HepG2 (cell line): ENCODE measurements at regions not wholly inside any gene's neighbourhood (a gene's known extent, or its start where the extent isn't known, plus 50 kb on each side); places are given as distances from the start of the nearest gene placed in this dataset.
A peak's percentile ranks its signal among the peaks of the same experiment; 100 is the strongest.

ENCODE experiments used
- ATAC-seq: fragments of 200-7000 bp; cut with Tn5 transposase; 3 replicates; pipeline ENCODE4 v1.9.1; 2020; ENCODE audit warnings: mild to moderate bottlenecking, moderate library complexity
- BruUV-seq: library from RNA; stranded (reverse); fragments of 400-500 nt; replicated peaks from 2 replicates; lab custom pipeline; 2021; lab: Mats Ljungman, UMichigan
- CTCF ChIA-PET: fragments of 300-600 bp; formaldehyde crosslinking; extraction: SDS; loops from one replicate; lab custom pipeline; 2021; ENCODE audit warnings: low total read pairs, inconsistent platforms, low intra/inter-chr PET ratio; lab: Yijun Ruan, JAX
- POLR2A ChIA-PET: fragments of 350-600 bp; sonication (Branson Sonifier 250); formaldehyde crosslinking; loops from one replicate; lab custom pipeline; 2020; ENCODE audit warnings: antibody characterized with exemption, inconsistent platforms; lab: Yijun Ruan, JAX
- DNase-seq: peaks from one replicate; pipeline ENCODE4 v3.0.0-alpha.2; 2015; ENCODE audit warnings: low spot score
- FAIRE-seq: peaks from 3 replicates; lab custom pipeline; 2011; peaks lifted over from hg19 to GRCh38; lab: Jason Lieb, UNC
- H2AFZ ChIP-seq: one replicate; pipeline ENCODE4 v1.6.1; 2011; ENCODE audit warnings: low read length, inconsistent platforms
- H3K27ac ChIP-seq: fragments of 300-600 bp; 3 replicates; pipeline ENCODE4 v1.8.0; 2011; ENCODE audit warnings: mixed run types, mild to moderate bottlenecking, mixed read lengths, low read length, inconsistent platforms; ENCODE audit not compliant: insufficient read depth; ENCODE audit errors: extremely low read length
- H3K27me3 ChIP-seq, 2 experiments: fragments of 200-600 bp in 1 of 2; 2 replicates in 1 of 2; 3 replicates in 1 of 2; pipeline versions ENCODE4 v1.6.0 to v1.8.0; 2011; ENCODE audit warnings: low read length in 2 of 2, mild to moderate bottlenecking in 2 of 2, moderate library complexity in 2 of 2, inconsistent platforms in 1 of 2; ENCODE audit not compliant: insufficient read depth in 2 of 2, control insufficient read depth in 1 of 2
- H3K36me3 ChIP-seq, 2 experiments: fragments of 200-600 bp in 1 of 2; replicated peaks in 1 of 2; 2 replicates in 1 of 2; 3 replicates in 1 of 2; pipeline versions ENCODE4 v1.5.1 to v1.8.0; 2011; ENCODE audit warnings: low read length in 2 of 2, inconsistent platforms in 1 of 2; ENCODE audit not compliant: insufficient read depth in 2 of 2, control insufficient read depth in 1 of 2
- H3K4me1 ChIP-seq: 2 replicates; pipeline ENCODE4 v1.5.1; 2012; ENCODE audit warnings: low read length, inconsistent platforms; ENCODE audit not compliant: insufficient read depth
- H3K4me2 ChIP-seq: 2 replicates; pipeline ENCODE4 v1.6.0; 2011; ENCODE audit warnings: low read depth, low read length, inconsistent platforms
- H3K4me3 ChIP-seq, 3 experiments: fragments of 200-600 bp in 1 of 3; sonication (generic), shearing (Covaris generic) in 1 of 3; replicated peaks in 1 of 3; 2 replicates each; pipeline ENCODE4 v1.5.1; 2011 to 2016; ENCODE audit warnings: low read length in 3 of 3, inconsistent platforms in 2 of 3, low read depth in 2 of 3, mild to moderate bottlenecking in 2 of 3, control low read depth in 1 of 3, mixed read lengths in 1 of 3; ENCODE audit not compliant: insufficient read depth in 1 of 3
- H3K79me2 ChIP-seq: one replicate; pipeline ENCODE4 v1.6.1; 2011; ENCODE audit warnings: low read length, inconsistent platforms; ENCODE audit not compliant: insufficient read depth
- H3K9ac ChIP-seq: 2 replicates; pipeline ENCODE4 v1.6.0; 2011; ENCODE audit warnings: mild to moderate bottlenecking, low read depth, low read length, inconsistent platforms; ENCODE audit not compliant: insufficient read depth
- H3K9me3 ChIP-seq: 2 replicates; pipeline ENCODE4 v1.5.1; 2012; ENCODE audit warnings: mild to moderate bottlenecking, low read length
- H4K20me1 ChIP-seq: 2 replicates; pipeline ENCODE4 v1.6.0; 2011; ENCODE audit warnings: inconsistent platforms, mild to moderate bottlenecking, low read length, moderate library complexity; ENCODE audit not compliant: insufficient read depth
- BORCS8-MEF2B ChIP-seq: sonication (generic); formaldehyde crosslinking; IDR thresholded peaks from 2 replicates; pipeline ENCODE4 v1.8.0; 2022; ENCODE audit warnings: mild to moderate bottlenecking, missing genetic modification reagents
- DR1 ChIP-seq: sonication (generic); formaldehyde crosslinking; IDR thresholded peaks from 2 replicates; pipeline ENCODE4 v1.8.0; 2021; ENCODE audit warnings: mild to moderate bottlenecking, missing genetic modification reagents, inconsistent platforms
- EED ChIP-seq: sonication (generic); formaldehyde crosslinking; IDR thresholded peaks from 2 replicates; pipeline ENCODE4 v1.5.0; 2020; ENCODE audit warnings: mild to moderate bottlenecking, missing genetic modification reagents
- NFIB ChIP-seq: sonication (generic); formaldehyde crosslinking; IDR thresholded peaks from 2 replicates; pipeline ENCODE4 v1.9.0; 2021; ENCODE audit warnings: missing genetic modification reagents, mild to moderate bottlenecking, borderline replicate concordance
- RFX3 ChIP-seq: IDR thresholded peaks from 2 replicates; pipeline ENCODE4 v1.6.1; 2016; ENCODE audit warnings: missing biosample characterization, missing genetic modification reagents
- SMC3 ChIP-seq: IDR thresholded peaks from 2 replicates; pipeline ENCODE4 v1.6.1; 2011; ENCODE audit warnings: low read length, improper control_type of control experiment
- STAG1 ChIP-seq: sonication (generic); formaldehyde crosslinking; IDR thresholded peaks from 2 replicates; pipeline ENCODE4 v1.4.0; 2020; ENCODE audit warnings: missing genetic modification reagents
- TEAD2 ChIP-seq: sonication (generic); formaldehyde crosslinking; IDR thresholded peaks from 2 replicates; pipeline ENCODE4 v1.9.0; 2021; ENCODE audit warnings: missing genetic modification reagents
- XRCC5 ChIP-seq: fragments of 200-400 bp; formaldehyde crosslinking; optimal IDR thresholded peaks from 2 replicates; pipeline ENCODE3; 2017; ENCODE audit warnings: mild to moderate bottlenecking, low read length
- ZNF276 ChIP-seq: sonication (generic); formaldehyde crosslinking; IDR thresholded peaks from 2 replicates; pipeline ENCODE4 v1.4.0; 2020; ENCODE audit warnings: mild to moderate bottlenecking, low read depth, missing genetic modification reagents
- ZNF792 ChIP-seq: IDR thresholded peaks from 2 replicates; pipeline ENCODE4 v1.6.1; 2016
- WGBS: methylation state at CpG from one replicate; pipeline ENCODE4 v1.1.6; 2017; ENCODE audit warnings: low lambda C conversion rate; 5-methylcytosine and 5-hydroxymethylcytosine counted together
- in situ Hi-C: cut with HindIII; loops from 2 replicates; pipeline ENCODE4 v1.10.0; 2017; ENCODE audit warnings: low pct_unique_long_range_greater_than_20kb; ENCODE audit not compliant: extremely low pct_ligation_motif_present
- intact Hi-C: fragments of 100-400 bp; cut with micrococcal nuclease; formaldehyde crosslinking; loops from one replicate; pipeline ENCODE4 v1.10.0; 2022; ENCODE audit not compliant: unreplicated experiment
- TF ChIP-seq, protein P1 (sequence below): sonication (generic); formaldehyde crosslinking; IDR thresholded peaks from 2 replicates; pipeline ENCODE4 v1.8.0; 2023; ENCODE audit warnings: mild to moderate bottlenecking, missing genetic modification reagents
- TF ChIP-seq, protein P2 (sequence below): IDR thresholded peaks from 2 replicates; pipeline ENCODE4 v1.6.1; 2012; ENCODE audit warnings: inconsistent platforms
- TF ChIP-seq, protein P3 (sequence below): sonication (generic); formaldehyde crosslinking; IDR thresholded peaks from 2 replicates; pipeline ENCODE4 v1.5.0; 2020; ENCODE audit warnings: mild to moderate bottlenecking, missing genetic modification reagents, moderate library complexity

DNA sequence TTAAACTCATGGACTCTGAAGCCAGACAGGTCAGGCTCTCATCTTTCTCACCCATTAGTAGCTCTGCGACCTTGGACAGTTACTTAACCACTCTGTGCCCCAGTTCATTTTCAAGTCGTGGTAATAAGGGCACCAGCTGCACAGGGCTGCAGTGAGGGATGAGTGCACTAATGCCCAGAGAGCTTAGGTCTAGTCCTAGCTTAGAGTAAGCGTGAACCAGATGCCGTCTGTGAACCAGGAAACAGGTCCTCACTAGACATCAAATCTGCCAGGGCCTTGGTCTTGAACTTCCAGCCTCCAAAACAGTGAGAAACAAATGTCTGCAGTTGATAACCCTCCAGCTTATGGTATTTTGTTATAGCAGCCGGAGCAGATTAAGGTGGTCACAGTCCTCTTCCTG lies 222.4 kb upstream of the PFKP start:
- Histone ChIP-seq H3K4me2 (no peak overlapping the region), H3K36me3 (no peaks in the 10 kb centered on the region), H3K27me3 (peaks cover 0 to 4% of the 10 kb centered on the region in 2 experiments; a peak in 1 of 5 replicates), H2AFZ (no peak overlapping the region), H3K4me1 (no peaks in the 10 kb centered on the region), H3K79me2 (no peaks in the 10 kb centered on the region), H3K9ac (no peak overlapping the region), H3K9me3 (no peaks in the 10 kb centered on the region), H4K20me1 (no peaks in the 10 kb centered on the region), H3K4me3 (no peak overlapping the region), H3K27ac (no peak overlapping the region)
- no peak for DNase-seq
- POLR2A ChIA-PET, result no interaction called here
- in situ Hi-C loops (loop anchor here (10.0 kb wide), 1 partner anchor 200 kb away; no protein-coding TSS in a partner anchor), intact Hi-C loops (no loop called here)
- ATAC-seq, result no peak
- BruUV-seq, result no TSS peak
- CTCF ChIA-PET, result no interaction called here
- 15% methylated on average over 5 of the region's 5 CpGs for WGBS
- FAIRE-seq, result no peak
- TF ChIP-seq TEAD2 (CRISPR knock-in tag) (no peak), DR1 (CRISPR knock-in tag) (no peak), ZNF792 (CRISPR knock-in tag) (no peak), RFX3 (CRISPR knock-in tag) (no peak)
- TF ChIP-seq, protein P1, sequence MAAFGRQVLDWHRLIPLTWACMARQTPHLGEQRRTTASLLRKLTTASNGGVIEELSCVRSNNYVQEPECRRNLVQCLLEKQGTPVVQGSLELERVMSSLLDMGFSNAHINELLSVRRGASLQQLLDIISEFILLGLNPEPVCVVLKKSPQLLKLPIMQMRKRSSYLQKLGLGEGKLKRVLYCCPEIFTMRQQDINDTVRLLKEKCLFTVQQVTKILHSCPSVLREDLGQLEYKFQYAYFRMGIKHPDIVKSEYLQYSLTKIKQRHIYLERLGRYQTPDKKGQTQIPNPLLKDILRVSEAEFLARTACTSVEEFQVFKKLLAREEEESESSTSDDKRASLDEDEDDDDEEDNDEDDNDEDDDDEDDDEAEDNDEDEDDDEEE (CRISPR knock-in tag), result no peak

- no peaks in the 10 kb centered on the region for H4K20me1 ChIP-seq
- BruUV-seq, result no TSS peak
- no peaks in the 10 kb centered on the region for H3K4me1 ChIP-seq
- no peak overlapping the region for H2AFZ ChIP-seq
- intact Hi-C loops, result no loop called here
- ChIA-PET CTCF (interaction anchor here (1.3 to 2.1 kb wide), 2 partner anchors 139 to 204 kb away, joined by 5 to 14 read pairs; no protein-coding TSS in a partner anchor), POLR2A (no interaction called here)
- no peak overlapping the region for H3K9ac ChIP-seq
- H3K27ac ChIP-seq, result no peak overlapping the region
- no peak overlapping the region for H3K4me3 ChIP-seq
- no peaks in the 10 kb centered on the region for H3K9me3 ChIP-seq
- peak; percentile 33 for DNase-seq
- FAIRE-seq, result peak; percentile 66
- 11% methylated on average over 11 of the region's 16 CpGs for WGBS
- no peak overlapping the region for H3K4me2 ChIP-seq
- peak; percentile 88 for ATAC-seq
- H3K79me2 ChIP-seq, result no peaks in the 10 kb centered on the region
- peaks cover 3 to 26% of the 10 kb centered on the region in 2 experiments; a peak in 3 of 5 replicates for H3K27me3 ChIP-seq
- in situ Hi-C loops, result no loop called here
- H3K36me3 ChIP-seq, result no peaks in the 10 kb centered on the region
- peak; percentile 64 for TF ChIP-seq SMC3
- 0 out of 2 replicates have a peak, but pooled peaks have one; percentile 25 for TF ChIP-seq EED (CRISPR knock-in tag)
- TF ChIP-seq BORCS8-MEF2B (CRISPR knock-in tag), result 0 out of 2 replicates have a peak, but pooled peaks have one; percentile 28
- TF ChIP-seq, protein P2, sequence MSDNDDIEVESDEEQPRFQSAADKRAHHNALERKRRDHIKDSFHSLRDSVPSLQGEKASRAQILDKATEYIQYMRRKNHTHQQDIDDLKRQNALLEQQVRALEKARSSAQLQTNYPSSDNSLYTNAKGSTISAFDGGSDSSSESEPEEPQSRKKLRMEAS, result peak; percentile 30; the same call in 1 of the 2 replicates
- TF ChIP-seq XRCC5, result peak; percentile 56
- TF ChIP-seq NFIB, result no peak
- TF ChIP-seq, protein P3, sequence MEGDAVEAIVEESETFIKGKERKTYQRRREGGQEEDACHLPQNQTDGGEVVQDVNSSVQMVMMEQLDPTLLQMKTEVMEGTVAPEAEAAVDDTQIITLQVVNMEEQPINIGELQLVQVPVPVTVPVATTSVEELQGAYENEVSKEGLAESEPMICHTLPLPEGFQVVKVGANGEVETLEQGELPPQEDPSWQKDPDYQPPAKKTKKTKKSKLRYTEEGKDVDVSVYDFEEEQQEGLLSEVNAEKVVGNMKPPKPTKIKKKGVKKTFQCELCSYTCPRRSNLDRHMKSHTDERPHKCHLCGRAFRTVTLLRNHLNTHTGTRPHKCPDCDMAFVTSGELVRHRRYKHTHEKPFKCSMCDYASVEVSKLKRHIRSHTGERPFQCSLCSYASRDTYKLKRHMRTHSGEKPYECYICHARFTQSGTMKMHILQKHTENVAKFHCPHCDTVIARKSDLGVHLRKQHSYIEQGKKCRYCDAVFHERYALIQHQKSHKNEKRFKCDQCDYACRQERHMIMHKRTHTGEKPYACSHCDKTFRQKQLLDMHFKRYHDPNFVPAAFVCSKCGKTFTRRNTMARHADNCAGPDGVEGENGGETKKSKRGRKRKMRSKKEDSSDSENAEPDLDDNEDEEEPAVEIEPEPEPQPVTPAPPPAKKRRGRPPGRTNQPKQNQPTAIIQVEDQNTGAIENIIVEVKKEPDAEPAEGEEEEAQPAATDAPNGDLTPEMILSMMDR, result peak; percentile 66
- no peak for TF ChIP-seq ZNF276 (CRISPR knock-in tag)
- peak; percentile 40 for TF ChIP-seq STAG1 (CRISPR knock-in tag)
Observed at GRCh38 chr10:2839081-2839725, 228.1 kb upstream of the PFKP start.
